ENCODE measurements at regions not wholly inside any gene's neighbourhood (a gene's known extent, or its start where the extent isn't known, plus 50 kb on each side); places are given as distances from the start of the nearest gene placed in this dataset.
"Not testable (repeated sequence)": the region's sequence is repeated elsewhere in the genome, so short reads cannot be mapped to it uniquely, and the experiment has no call there.

- Histone ChIP-seq H4K20me1 (ENCODE audit: insufficient read depth, low read depth, low read length) (no peaks in the 10 kb centered on the region), H3K4me2 (ENCODE audit: low read depth, low read length, poor library complexity, severe bottlenecking) (no peak overlapping the region), H3K9ac (ENCODE audit: low read length) (no peak overlapping the region), H3K27ac (ENCODE audit: low read length) (no peak overlapping the region), H2AFZ (ENCODE audit: low read length) (no peak overlapping the region), H3K79me2 (ENCODE audit: low read length) (no peaks in the 10 kb centered on the region), H3K9me3 (ENCODE audit: low read length) (peaks cover 81% of the 10 kb centered on the region), H3K36me3 (ENCODE audit: insufficient read depth, low read length) (no peaks in the 10 kb centered on the region), H3K4me3 (ENCODE audit: low read length) (no peak overlapping the region; the same call in 1 of the 2 replicates), H3K4me1 (ENCODE audit: low read length) (no peaks in the 10 kb centered on the region), H3K9me2 (replicated peaks; ENCODE audit: insufficient read depth, low read length) (no peaks in the 10 kb centered on the region), H3K27me3 (ENCODE audit: low read length) (no peaks in the 10 kb centered on the region)
- peak; percentile 43 for DNase-seq
Measured at GRCh38 chr11:98260983-98261382, 759.8 kb upstream of the CNTN5 start.

- Histone ChIP-seq H3K9me2 (replicated peaks; ENCODE audit: insufficient read depth, low read length) (no peaks in the 10 kb centered on the region), H3K9ac (ENCODE audit: low read length) (no peak overlapping the region), H3K4me1 (ENCODE audit: low read length) (no peaks in the 10 kb centered on the region), H3K36me3 (ENCODE audit: insufficient read depth, low read length) (no peaks in the 10 kb centered on the region), H3K9me3 (ENCODE audit: low read length) (peaks cover 59% of the 10 kb centered on the region), H3K27ac (ENCODE audit: low read length) (no peak overlapping the region), H2AFZ (ENCODE audit: low read length) (no peak overlapping the region), H3K79me2 (ENCODE audit: low read length) (no peaks in the 10 kb centered on the region), H3K4me2 (ENCODE audit: low read depth, low read length, poor library complexity, severe bottlenecking) (no peak overlapping the region), H4K20me1 (ENCODE audit: insufficient read depth, low read depth, low read length) (no peaks in the 10 kb centered on the region), H3K27me3 (ENCODE audit: low read length) (no peaks in the 10 kb centered on the region), H3K4me3 (ENCODE audit: low read length) (no peak overlapping the region)
- no peak for DNase-seq
Measured at GRCh38 chr11:98277251-98277912, 743.4 kb upstream of the CNTN5 start.

- Histone ChIP-seq H3K9me3 (ENCODE audit: low read length) (peaks cover 72% of the 10 kb centered on the region), H3K4me2 (ENCODE audit: low read depth, low read length, poor library complexity, severe bottlenecking) (no peak overlapping the region), H2AFZ (ENCODE audit: low read length) (no peak overlapping the region), H3K4me1 (ENCODE audit: low read length) (no peaks in the 10 kb centered on the region), H3K27ac (ENCODE audit: low read length) (no peak overlapping the region), H4K20me1 (ENCODE audit: insufficient read depth, low read depth, low read length) (no peaks in the 10 kb centered on the region), H3K79me2 (ENCODE audit: low read length) (no peaks in the 10 kb centered on the region), H3K9me2 (replicated peaks; ENCODE audit: insufficient read depth, low read length) (no peaks in the 10 kb centered on the region), H3K9ac (ENCODE audit: low read length) (no peak overlapping the region), H3K4me3 (ENCODE audit: low read length) (no peak overlapping the region), H3K27me3 (ENCODE audit: low read length) (no peaks in the 10 kb centered on the region), H3K36me3 (ENCODE audit: insufficient read depth, low read length) (no peaks in the 10 kb centered on the region)
- DNase-seq: no peak
Measured at GRCh38 chr11:98289617-98290263, 731.0 kb upstream of the CNTN5 start.

- H3K4me2 ChIP-seq (ENCODE audit: low read depth, low read length, poor library complexity, severe bottlenecking): no peak overlapping the region
- no peaks in the 10 kb centered on the region for H4K20me1 ChIP-seq (ENCODE audit: insufficient read depth, low read depth, low read length)
- no peak for DNase-seq
- 0 out of 2 replicates have a peak overlapping the region, but pooled peaks have one; percentile 12 for H3K4me3 ChIP-seq (ENCODE audit: low read length)
- no peaks in the 10 kb centered on the region for H3K27me3 ChIP-seq (ENCODE audit: low read length)
- H3K9ac ChIP-seq (ENCODE audit: low read length): no peak overlapping the region
- no peaks in the 10 kb centered on the region for H3K79me2 ChIP-seq (ENCODE audit: low read length)
- H2AFZ ChIP-seq (ENCODE audit: low read length): no peak overlapping the region; the same call in 1 of the 2 replicates
- peaks cover 66% of the 10 kb centered on the region for H3K9me3 ChIP-seq (ENCODE audit: low read length)
- no peaks in the 10 kb centered on the region for H3K36me3 ChIP-seq (ENCODE audit: insufficient read depth, low read length)
- H3K9me2 ChIP-seq (replicated peaks; ENCODE audit: insufficient read depth, low read length): no peaks in the 10 kb centered on the region
- H3K4me1 ChIP-seq (ENCODE audit: low read length): no peaks in the 10 kb centered on the region
- no peak overlapping the region for H3K27ac ChIP-seq (ENCODE audit: low read length)
Measured at GRCh38 chr11:98296091-98296880, 724.5 kb upstream of the CNTN5 start.

- no peak for DNase-seq
- H3K27me3 ChIP-seq (ENCODE audit: low read length): no peaks in the 10 kb centered on the region
- H3K36me3 ChIP-seq (ENCODE audit: insufficient read depth, low read length): no peaks in the 10 kb centered on the region
- H3K4me2 ChIP-seq (ENCODE audit: low read depth, low read length, poor library complexity, severe bottlenecking): no peak overlapping the region
- no peaks in the 10 kb centered on the region for H3K9me2 ChIP-seq (replicated peaks; ENCODE audit: insufficient read depth, low read length)
- H3K4me3 ChIP-seq (ENCODE audit: low read length): no peak overlapping the region
- no peaks in the 10 kb centered on the region for H3K4me1 ChIP-seq (ENCODE audit: low read length)
- H3K9me3 ChIP-seq (ENCODE audit: low read length): peaks cover 71% of the 10 kb centered on the region
- no peak overlapping the region for H3K9ac ChIP-seq (ENCODE audit: low read length)
- no peak overlapping the region for H2AFZ ChIP-seq (ENCODE audit: low read length)
- no peaks in the 10 kb centered on the region for H3K79me2 ChIP-seq (ENCODE audit: low read length)
- H4K20me1 ChIP-seq (ENCODE audit: insufficient read depth, low read depth, low read length): no peaks in the 10 kb centered on the region
- no peak overlapping the region for H3K27ac ChIP-seq (ENCODE audit: low read length)
Measured at GRCh38 chr11:98300719-98301118, 720.0 kb upstream of the CNTN5 start.

GRCh38 chr11:98307827-98308491 lies 712.8 kb upstream of the CNTN5 start:
- DNase-seq: no peak
- no peak overlapping the region for H3K4me3 ChIP-seq (ENCODE audit: low read length)
- H2AFZ ChIP-seq (ENCODE audit: low read length): no peak overlapping the region
- H4K20me1 ChIP-seq (ENCODE audit: insufficient read depth, low read depth, low read length): no peaks in the 10 kb centered on the region
- H3K9me2 ChIP-seq (replicated peaks; ENCODE audit: insufficient read depth, low read length): no peaks in the 10 kb centered on the region
- no peaks in the 10 kb centered on the region for H3K27me3 ChIP-seq (ENCODE audit: low read length)
- no peak overlapping the region for H3K4me2 ChIP-seq (ENCODE audit: low read depth, low read length, poor library complexity, severe bottlenecking)
- H3K36me3 ChIP-seq (ENCODE audit: insufficient read depth, low read length): no peaks in the 10 kb centered on the region
- H3K27ac ChIP-seq (ENCODE audit: low read length): no peak overlapping the region
- H3K4me1 ChIP-seq (ENCODE audit: low read length): no peaks in the 10 kb centered on the region
- H3K79me2 ChIP-seq (ENCODE audit: low read length): no peaks in the 10 kb centered on the region
- H3K9me3 ChIP-seq (ENCODE audit: low read length): peaks cover 74% of the 10 kb centered on the region
- H3K9ac ChIP-seq (ENCODE audit: low read length): no peak overlapping the region

- not testable (repeated sequence) for H3K9me2 ChIP-seq (replicated peaks; ENCODE audit: insufficient read depth, low read length); H3K27ac ChIP-seq (ENCODE audit: low read length); H3K36me3 ChIP-seq (ENCODE audit: insufficient read depth, low read length); H3K4me1 ChIP-seq (ENCODE audit: low read length); H4K20me1 ChIP-seq (ENCODE audit: insufficient read depth, low read depth, low read length); H3K4me3 ChIP-seq (ENCODE audit: low read length); H3K4me2 ChIP-seq (ENCODE audit: low read depth, low read length, poor library complexity, severe bottlenecking); H2AFZ ChIP-seq (ENCODE audit: low read length); H3K79me2 ChIP-seq (ENCODE audit: low read length); DNase-seq; H3K27me3 ChIP-seq (ENCODE audit: low read length); H3K9ac ChIP-seq (ENCODE audit: low read length)
- peaks cover 27% of the 10 kb centered on the region for H3K9me3 ChIP-seq (ENCODE audit: low read length)
Measured at GRCh38 chr11:98330306-98330705, 690.4 kb upstream of the CNTN5 start.

GRCh38 chr11:98358551-98358950 lies 662.2 kb upstream of the CNTN5 start:
- no peaks in the 10 kb centered on the region for H3K9me2 ChIP-seq (replicated peaks; ENCODE audit: insufficient read depth, low read length)
- peaks cover 52% of the 10 kb centered on the region for H3K9me3 ChIP-seq (ENCODE audit: low read length)
- no peak overlapping the region for H2AFZ ChIP-seq (ENCODE audit: low read length)
- H3K36me3 ChIP-seq (ENCODE audit: insufficient read depth, low read length): no peaks in the 10 kb centered on the region
- H3K4me2 ChIP-seq (ENCODE audit: low read depth, low read length, poor library complexity, severe bottlenecking): no peak overlapping the region
- H3K79me2 ChIP-seq (ENCODE audit: low read length): no peaks in the 10 kb centered on the region
- H3K4me1 ChIP-seq (ENCODE audit: low read length): no peaks in the 10 kb centered on the region
- H3K4me3 ChIP-seq (ENCODE audit: low read length): no peak overlapping the region
- no peak for DNase-seq
- H3K27ac ChIP-seq (ENCODE audit: low read length): no peak overlapping the region
- H4K20me1 ChIP-seq (ENCODE audit: insufficient read depth, low read depth, low read length): no peaks in the 10 kb centered on the region
- no peak overlapping the region for H3K9ac ChIP-seq (ENCODE audit: low read length)
- H3K27me3 ChIP-seq (ENCODE audit: low read length): no peaks in the 10 kb centered on the region
